GM13976 (cell line): ENCODE measurements at regions not wholly inside any gene's neighbourhood (a gene's known extent, or its start where the extent isn't known, plus 50 kb on each side); places are given as distances from the start of the nearest gene placed in this dataset.

Experiments used
- DNase-seq: peaks from one replicate; pipeline ENCODE4 v3.0.0; 2012; ENCODE audit warnings: low spot score
- CTCF ChIP-seq: IDR thresholded peaks from 2 replicates; pipeline ENCODE4 v1.5.1; 2012; ENCODE audit warnings: borderline replicate concordance, mild to moderate bottlenecking; ENCODE audit not compliant: insufficient read depth; ENCODE audit errors: extremely low read depth, missing control alignments, control extremely low read depth
- in situ Hi-C: fragments of 300-500 bp; cut with MboI; formaldehyde crosslinking; loops from one replicate; pipeline ENCODE4 v1.12.0; 2022; ENCODE audit warnings: low sequenced_read_pairs, mixed read lengths, inconsistent platforms; ENCODE audit not compliant: unreplicated experiment

GRCh38 chr17:51486885-51487520, 226.7 kb downstream of the UTP18 start:
- DNase-seq = no peak
- TF ChIP-seq CTCF = no peak
- in situ Hi-C loops = no loop called here

GRCh38 chr17:51487947-51488346, 227.6 kb downstream of the UTP18 start:
- in situ Hi-C loops = no loop called here
- TF ChIP-seq CTCF = no peak

GRCh38 chr17:51491416-51491815, 231.1 kb downstream of the UTP18 start:
- no peak for DNase-seq
- no peak for TF ChIP-seq CTCF
- in situ Hi-C loops = no loop called here

More at GRCh38 chr17:51487947-51488346, 227.6 kb downstream of the UTP18 start:
- no peak for DNase-seq

- no peak for DNase-seq
- TF ChIP-seq CTCF = no peak
- in situ Hi-C loops = no loop called here
Observed at GRCh38 chr17:51493206-51493605, 232.9 kb downstream of the UTP18 start.

GRCh38 chr17:51496378-51496777, 236.0 kb downstream of the UTP18 start:
- DNase-seq = no peak
- in situ Hi-C loops = no loop called here
- no peak for TF ChIP-seq CTCF

- no peak for DNase-seq
- TF ChIP-seq CTCF = no peak
- in situ Hi-C loops = no loop called here
Observed at GRCh38 chr17:51499897-51500296, 239.6 kb downstream of the UTP18 start.
